K562 (cell line): ENCODE measurements at regions not wholly inside any gene's neighbourhood (a gene's known extent, or its start where the extent isn't known, plus 50 kb on each side); places are given as distances from the start of the nearest gene placed in this dataset.

Experiments used
- ATAC-seq: fragments of 200-7000 bp; cut with Tn5 transposase; 3 replicates; pipeline ENCODE4 v1.9.1; 2020; ENCODE audit warnings: moderate library complexity
- BruUV-seq: library from RNA; stranded (reverse); fragments of 400-500 nt; replicated peaks from 2 replicates; lab custom pipeline; 2021; lab: Mats Ljungman, UMichigan
- CTCF ChIA-PET: fragments of 300-600 bp; formaldehyde crosslinking; extraction: SDS; loops from one replicate; lab custom pipeline; 2021; ENCODE audit warnings: low intra/inter-chr PET ratio; lab: Yijun Ruan, JAX
- POLR2A ChIA-PET: fragments of 300-600, 350-650 bp; sonication (Branson Sonifier 250); formaldehyde crosslinking; extraction: SDS; loops from one replicate; lab custom pipeline; 2021; ENCODE audit warnings: antibody characterized with exemption, inconsistent platforms; lab: Yijun Ruan, JAX
- DNase-seq, 4 experiments: peaks; one replicate each; pipeline versions ENCODE4 v3.0.0 to v3.0.0-alpha.2; 2011 to 2018; ENCODE audit warnings: low spot score in 3 of 4, mixed read lengths in 3 of 4; ENCODE audit errors: extremely low read depth in 1 of 4
- FAIRE-seq: peaks from 2 replicates; lab custom pipeline; 2011; peaks lifted over from hg19 to GRCh38; lab: Jason Lieb, UNC
- H2AFZ ChIP-seq: 2 replicates; pipeline ENCODE4 v1.6.0; 2011; ENCODE audit warnings: low read depth, low read length, control low read depth, inconsistent platforms
- H3K27ac ChIP-seq: fragments of 200-600 bp; 3 replicates; pipeline ENCODE4 v1.8.0; 2011; ENCODE audit warnings: low read depth, mild to moderate bottlenecking, control low read depth, inconsistent platforms, low read length, moderate library complexity, mixed read lengths; ENCODE audit errors: extremely low read depth
- H3K27me3 ChIP-seq, 2 experiments: fragments of 300-600 bp in 1 of 2; 2 replicates in 1 of 2; 3 replicates in 1 of 2; pipeline versions ENCODE4 v1.6.0 to v1.8.0; 2011; ENCODE audit warnings: inconsistent platforms in 2 of 2, low read length in 2 of 2, mild to moderate bottlenecking in 1 of 2, mixed read lengths in 1 of 2, moderate library complexity in 1 of 2; ENCODE audit not compliant: control insufficient read depth in 2 of 2, insufficient read depth in 2 of 2
- H3K36me3 ChIP-seq: fragments of 300-600 bp; 3 replicates; pipeline ENCODE4 v1.8.0; 2011; ENCODE audit warnings: mild to moderate bottlenecking, low read length, inconsistent platforms; ENCODE audit not compliant: control insufficient read depth, insufficient read depth
- H3K4me1 ChIP-seq, 2 experiments: fragments of 200-600 bp in 1 of 2; replicated peaks in 1 of 2; 2 replicates in 1 of 2; 3 replicates in 1 of 2; pipeline versions ENCODE4 v1.5.1 to v1.8.0; 2011; ENCODE audit warnings: inconsistent platforms in 2 of 2, low read length in 2 of 2, mild to moderate bottlenecking in 1 of 2, mixed read lengths in 1 of 2, moderate library complexity in 1 of 2; ENCODE audit not compliant: control insufficient read depth in 2 of 2, insufficient read depth in 2 of 2
- H3K4me2 ChIP-seq: 2 replicates; pipeline ENCODE4 v1.6.1; 2011; ENCODE audit warnings: low read length, control low read depth, inconsistent platforms, mixed read lengths; ENCODE audit not compliant: insufficient read depth
- H3K4me3 ChIP-seq: fragments of 200-600 bp; sonication (generic), shearing (Covaris generic); 2 replicates; pipeline ENCODE4 v1.5.1; 2016; ENCODE audit warnings: control low read depth, inconsistent platforms
- H3K79me2 ChIP-seq: fragments of 200-600 bp; 3 replicates; pipeline ENCODE4 v1.8.0; 2011; ENCODE audit warnings: low read length, inconsistent platforms; ENCODE audit not compliant: control insufficient read depth, insufficient read depth
- H3K9ac ChIP-seq, 2 experiments: 2 replicates each; pipeline versions ENCODE4 v1.6.0 to v1.6.1; 2011; ENCODE audit warnings: low read depth in 2 of 2, low read length in 2 of 2, control low read depth in 1 of 2, inconsistent platforms in 1 of 2, mild to moderate bottlenecking in 1 of 2, mixed read lengths in 1 of 2; ENCODE audit not compliant: insufficient read depth in 1 of 2
- H3K9me1 ChIP-seq: one replicate; pipeline ENCODE4 v1.6.0; 2011; ENCODE audit warnings: inconsistent platforms, mild to moderate bottlenecking, low read length, moderate library complexity; ENCODE audit not compliant: control insufficient read depth, insufficient read depth
- H3K9me3 ChIP-seq: replicated peaks from 2 replicates; pipeline ENCODE4 v1.5.1; 2011; ENCODE audit warnings: low read depth, low read length, inconsistent platforms; ENCODE audit not compliant: control insufficient read depth, insufficient read depth
- H4K20me1 ChIP-seq: replicated peaks from 2 replicates; pipeline ENCODE4 v1.6.1; 2011; ENCODE audit warnings: low read length, inconsistent platforms, mixed read lengths; ENCODE audit not compliant: control insufficient read depth, insufficient read depth
- COPS2 ChIP-seq: fragments of 450-650 bp; conservative IDR thresholded peaks from 2 replicates; pipeline ENCODE4 v1.6.1; 2016; ENCODE audit warnings: mild to moderate bottlenecking, moderate library complexity
- EGR1 ChIP-seq: fragments of 450-650 bp; conservative IDR thresholded peaks from 2 replicates; pipeline ENCODE4 v1.6.1; 2017; ENCODE audit warnings: mild to moderate bottlenecking
- EP400 ChIP-seq: fragments of 450-650 bp; IDR thresholded peaks from 2 replicates; pipeline ENCODE4 v1.6.1; 2017; ENCODE audit warnings: antibody characterized with exemption, mild to moderate bottlenecking, moderate library complexity
- GABPB1 ChIP-seq: sonication (generic); formaldehyde crosslinking; IDR thresholded peaks from 2 replicates; pipeline ENCODE4 v1.8.0; 2022; ENCODE audit warnings: mild to moderate bottlenecking, missing genetic modification reagents
- HMG20A ChIP-seq: fragments of 450-650 bp; formaldehyde crosslinking; conservative IDR thresholded peaks from 2 replicates; pipeline ENCODE4 v1.4.0; 2020; ENCODE audit warnings: mild to moderate bottlenecking, mixed read lengths
- HMG20B ChIP-seq: fragments of 250-450 bp; sonication (Bioruptor Pico); IDR thresholded peaks from 2 replicates; pipeline ENCODE4 v1.5.0; 2021; ENCODE audit warnings: mild to moderate bottlenecking
- IRF2 ChIP-seq: sonication (generic); formaldehyde crosslinking; IDR thresholded peaks from 2 replicates; pipeline ENCODE4 v1.8.1; 2022; ENCODE audit warnings: mild to moderate bottlenecking, missing genetic modification reagents
- JUNB ChIP-seq: fragments of 450-650 bp; formaldehyde crosslinking; conservative IDR thresholded peaks from 2 replicates; pipeline ENCODE4 v1.4.0; 2020; ENCODE audit warnings: mild to moderate bottlenecking
- MYNN ChIP-seq, 2 experiments: sonication (generic); formaldehyde crosslinking in 1 of 2; IDR thresholded peaks; 2 replicates each; pipeline versions ENCODE4 v1.5.0 to v1.6.1; 2016 to 2020; ENCODE audit warnings: antibody characterized with exemption in 1 of 2, missing genetic modification reagents in 1 of 2
- NFE2L1 ChIP-seq: fragments of 450-650 bp; IDR thresholded peaks from 2 replicates; pipeline ENCODE4 v1.6.1; 2016; ENCODE audit warnings: missing genetic modification characterization, low read depth, mild to moderate bottlenecking, missing compliant biosample characterization, moderate library complexity, borderline replicate concordance
- RBM25 ChIP-seq: fragments of 200-400 bp; formaldehyde crosslinking; IDR thresholded peaks from 2 replicates; pipeline ENCODE4 v1.6.1; 2018; ENCODE audit warnings: low read length, low read depth, moderate library complexity; ENCODE audit not compliant: severe bottlenecking
- SMARCA5 ChIP-seq: fragments of 450-650 bp; IDR thresholded peaks from 2 replicates; pipeline ENCODE4 v1.6.1; 2016
- ZZZ3 ChIP-seq: fragments of 450-650 bp; IDR thresholded peaks from 2 replicates; pipeline ENCODE4 v1.6.1; 2016; ENCODE audit warnings: antibody characterized with exemption, mild to moderate bottlenecking, moderate library complexity
- WGBS: fragments of 100-300 bp; shearing (Covaris generic); methylation state at CpG from one replicate; pipeline ENCODE4 v1.1.6; 2016; ENCODE audit warnings: low coverage, mixed read lengths; ENCODE audit not compliant: insufficient coverage; ENCODE audit errors: missing lambda C conversion rate; 5-methylcytosine and 5-hydroxymethylcytosine counted together
- in situ Hi-C: fragments of 300-500 bp; cut with MboI; formaldehyde crosslinking; loops from 4 replicates; pipeline ENCODE4 v1.15.0; 2018; ENCODE audit warnings: inconsistent platforms, mixed read lengths
- intact Hi-C: fragments of 100-400 bp; cut with micrococcal nuclease; formaldehyde crosslinking; loops from 2 replicates; pipeline ENCODE4 v1.14.2; 2022
- TF ChIP-seq, protein P1 (sequence below), 2 experiments: IDR thresholded peaks; 2 replicates each; pipeline ENCODE4 v1.6.1; 2012; ENCODE audit warnings: improper control_type of control experiment in 2 of 2, low read depth in 2 of 2, low read length in 2 of 2, borderline replicate concordance in 1 of 2
- TF ChIP-seq, protein P2 (sequence below): fragments of 450-650 bp; formaldehyde crosslinking; IDR thresholded peaks from 2 replicates; pipeline ENCODE4 v1.4.0; 2020; ENCODE audit warnings: mild to moderate bottlenecking
- TF ChIP-seq, protein P3 (sequence below): sonication (generic); formaldehyde crosslinking; IDR thresholded peaks from 2 replicates; pipeline ENCODE4 v1.8.0; 2023; ENCODE audit warnings: mild to moderate bottlenecking, missing genetic modification reagents

DNA sequence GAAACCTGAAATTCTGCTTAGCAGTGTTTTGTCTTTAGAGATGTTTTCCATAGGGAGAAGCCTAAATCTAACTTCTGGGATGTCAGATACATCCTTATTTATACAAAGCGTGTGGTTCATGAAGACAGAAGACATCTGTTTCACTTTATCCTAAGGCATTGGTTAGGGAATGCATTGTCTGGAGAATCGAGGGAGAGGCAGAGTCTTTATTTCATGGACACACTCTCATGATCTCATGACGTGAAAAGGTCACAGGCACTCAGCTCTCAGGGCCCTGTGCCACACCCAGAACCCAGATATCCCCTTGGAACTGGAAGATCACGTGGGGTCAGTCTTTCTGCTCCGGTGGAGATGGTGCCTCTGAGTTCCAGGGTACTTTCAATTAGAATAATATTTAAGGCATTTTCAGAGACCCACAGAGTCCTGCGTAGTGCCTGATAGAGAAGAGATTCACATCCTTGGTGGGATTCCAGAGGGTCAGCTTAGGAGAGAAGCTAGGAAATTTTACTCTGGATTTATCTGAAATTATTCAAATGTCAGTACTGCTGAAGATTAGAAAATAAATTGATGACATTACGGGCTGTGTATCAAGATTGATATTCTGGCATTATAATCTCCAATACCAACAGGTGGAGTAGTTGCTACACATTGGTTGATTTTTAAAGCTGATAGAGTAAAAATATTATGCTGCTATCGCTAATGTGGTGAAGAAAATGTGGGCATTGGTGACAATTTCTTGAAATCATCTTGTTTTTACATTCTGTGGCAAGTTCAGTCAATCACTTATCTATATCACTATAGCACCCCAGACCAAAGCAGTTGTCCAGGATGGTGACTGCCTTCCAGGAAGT lies 378.3 kb downstream of the MTRR start:
- no peak overlapping the region for H3K27ac ChIP-seq
- WGBS = under 1% methylated on average over 8 of the region's 8 CpGs
- DNase-seq = no peak
- no peaks in the 10 kb centered on the region for H3K36me3 ChIP-seq
- BruUV-seq = no TSS peak
- CTCF ChIA-PET = no interaction called here
- POLR2A ChIA-PET = no interaction called here
- H3K9ac ChIP-seq = no peak overlapping the region
- no peaks in the 10 kb centered on the region for H3K4me1 ChIP-seq
- TF ChIP-seq COPS2 = no peak
- TF ChIP-seq HMG20B (CRISPR knock-in tag) = no peak
- TF ChIP-seq SMARCA5 = no peak
- TF ChIP-seq, protein P1, sequence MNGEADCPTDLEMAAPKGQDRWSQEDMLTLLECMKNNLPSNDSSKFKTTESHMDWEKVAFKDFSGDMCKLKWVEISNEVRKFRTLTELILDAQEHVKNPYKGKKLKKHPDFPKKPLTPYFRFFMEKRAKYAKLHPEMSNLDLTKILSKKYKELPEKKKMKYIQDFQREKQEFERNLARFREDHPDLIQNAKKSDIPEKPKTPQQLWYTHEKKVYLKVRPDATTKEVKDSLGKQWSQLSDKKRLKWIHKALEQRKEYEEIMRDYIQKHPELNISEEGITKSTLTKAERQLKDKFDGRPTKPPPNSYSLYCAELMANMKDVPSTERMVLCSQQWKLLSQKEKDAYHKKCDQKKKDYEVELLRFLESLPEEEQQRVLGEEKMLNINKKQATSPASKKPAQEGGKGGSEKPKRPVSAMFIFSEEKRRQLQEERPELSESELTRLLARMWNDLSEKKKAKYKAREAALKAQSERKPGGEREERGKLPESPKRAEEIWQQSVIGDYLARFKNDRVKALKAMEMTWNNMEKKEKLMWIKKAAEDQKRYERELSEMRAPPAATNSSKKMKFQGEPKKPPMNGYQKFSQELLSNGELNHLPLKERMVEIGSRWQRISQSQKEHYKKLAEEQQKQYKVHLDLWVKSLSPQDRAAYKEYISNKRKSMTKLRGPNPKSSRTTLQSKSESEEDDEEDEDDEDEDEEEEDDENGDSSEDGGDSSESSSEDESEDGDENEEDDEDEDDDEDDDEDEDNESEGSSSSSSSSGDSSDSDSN (IDR thresholded peaks at IDR 0.05; ENCODE audit: borderline replicate concordance in 1 of 2, low read depth in 2 of 2, low read length in 2 of 2) = no peak
- TF ChIP-seq HMG20A (CRISPR knock-in tag) = no peak
- no peak for TF ChIP-seq MYNN (IDR thresholded peaks at IDR 0.05)
- no peak for TF ChIP-seq MYNN (CRISPR knock-in tag; IDR thresholded peaks at IDR 0.05)
- TF ChIP-seq, protein P2, sequence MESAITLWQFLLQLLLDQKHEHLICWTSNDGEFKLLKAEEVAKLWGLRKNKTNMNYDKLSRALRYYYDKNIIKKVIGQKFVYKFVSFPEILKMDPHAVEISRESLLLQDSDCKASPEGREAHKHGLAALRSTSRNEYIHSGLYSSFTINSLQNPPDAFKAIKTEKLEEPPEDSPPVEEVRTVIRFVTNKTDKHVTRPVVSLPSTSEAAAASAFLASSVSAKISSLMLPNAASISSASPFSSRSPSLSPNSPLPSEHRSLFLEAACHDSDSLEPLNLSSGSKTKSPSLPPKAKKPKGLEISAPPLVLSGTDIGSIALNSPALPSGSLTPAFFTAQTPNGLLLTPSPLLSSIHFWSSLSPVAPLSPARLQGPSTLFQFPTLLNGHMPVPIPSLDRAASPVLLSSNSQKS (CRISPR knock-in tag) = no peak
- TF ChIP-seq IRF2 = no peak
- TF ChIP-seq, protein P3, sequence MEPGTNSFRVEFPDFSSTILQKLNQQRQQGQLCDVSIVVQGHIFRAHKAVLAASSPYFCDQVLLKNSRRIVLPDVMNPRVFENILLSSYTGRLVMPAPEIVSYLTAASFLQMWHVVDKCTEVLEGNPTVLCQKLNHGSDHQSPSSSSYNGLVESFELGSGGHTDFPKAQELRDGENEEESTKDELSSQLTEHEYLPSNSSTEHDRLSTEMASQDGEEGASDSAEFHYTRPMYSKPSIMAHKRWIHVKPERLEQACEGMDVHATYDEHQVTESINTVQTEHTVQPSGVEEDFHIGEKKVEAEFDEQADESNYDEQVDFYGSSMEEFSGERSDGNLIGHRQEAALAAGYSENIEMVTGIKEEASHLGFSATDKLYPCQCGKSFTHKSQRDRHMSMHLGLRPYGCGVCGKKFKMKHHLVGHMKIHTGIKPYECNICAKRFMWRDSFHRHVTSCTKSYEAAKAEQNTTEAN (CRISPR knock-in tag) = no peak
- TF ChIP-seq RBM25 = no peak
- no peak for TF ChIP-seq EGR1
- no peak for TF ChIP-seq JUNB (CRISPR knock-in tag)
- TF ChIP-seq GABPB1 (CRISPR knock-in tag) = no peak
- no peak for TF ChIP-seq NFE2L1 (tag)
- TF ChIP-seq ZZZ3 = no peak
- no peak for TF ChIP-seq EP400
- H3K79me2 ChIP-seq = no peaks in the 10 kb centered on the region
- in situ Hi-C loops = no loop called here
- H3K9me1 ChIP-seq = no peaks in the 10 kb centered on the region
- no peak overlapping the region for H3K4me2 ChIP-seq
- no peaks in the 10 kb centered on the region for H3K9me3 ChIP-seq
- H3K27me3 ChIP-seq = no peaks in the 10 kb centered on the region
- no peak overlapping the region for H3K4me3 ChIP-seq
- intact Hi-C loops = no loop called here
- FAIRE-seq = no peak
- no peak overlapping the region for H2AFZ ChIP-seq
- no peaks in the 10 kb centered on the region for H4K20me1 ChIP-seq
- no peak for ATAC-seq
